HG03175 (cell line): ENCODE measurements at regions not wholly inside any gene's neighbourhood (a gene's known extent, or its start where the extent isn't known, plus 50 kb on each side); places are given as distances from the start of the nearest gene placed in this dataset.
"Not testable (repeated sequence)": the region's sequence is repeated elsewhere in the genome, so short reads cannot be mapped to it uniquely, and the experiment has no call there.

Experiments
- ATAC-seq: cut with Tn5 transposase; IDR thresholded peaks from one replicate; pipeline ENCODE4 v1.9.1; 2021; ENCODE audit warnings: mild to moderate bottlenecking, moderate library complexity; ENCODE audit not compliant: unreplicated experiment

DNA sequence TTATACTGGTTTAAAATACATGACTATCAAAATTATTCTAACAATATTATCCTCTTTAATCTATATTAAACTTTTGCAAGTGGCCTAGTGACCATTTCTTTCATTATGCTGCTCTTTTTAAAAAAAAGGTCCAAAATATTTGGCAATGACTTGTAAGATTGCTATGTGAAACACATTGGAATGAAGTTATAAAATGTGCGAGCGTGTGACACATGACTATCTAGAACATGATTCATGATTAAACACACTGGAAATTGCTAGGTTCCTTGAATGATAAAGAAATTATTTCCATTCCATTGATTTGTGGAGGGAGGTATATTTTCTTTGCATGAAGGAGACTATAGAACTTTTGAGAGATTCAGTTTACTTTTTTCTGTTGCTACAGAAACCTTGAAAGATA is 739.1 kb downstream of the DIAPH3 start:
- no peak for ATAC-seq

- ATAC-seq: no peak
Observed at GRCh38 chr13:59425211-59425741, 738.5 kb downstream of the DIAPH3 start.

- no peak for ATAC-seq
Observed at GRCh38 chr13:59435024-59435423, 728.7 kb downstream of the DIAPH3 start.

GRCh38 chr13:59437544-59438301 is 726.0 kb downstream of the DIAPH3 start:
- ATAC-seq: no peak

DNA sequence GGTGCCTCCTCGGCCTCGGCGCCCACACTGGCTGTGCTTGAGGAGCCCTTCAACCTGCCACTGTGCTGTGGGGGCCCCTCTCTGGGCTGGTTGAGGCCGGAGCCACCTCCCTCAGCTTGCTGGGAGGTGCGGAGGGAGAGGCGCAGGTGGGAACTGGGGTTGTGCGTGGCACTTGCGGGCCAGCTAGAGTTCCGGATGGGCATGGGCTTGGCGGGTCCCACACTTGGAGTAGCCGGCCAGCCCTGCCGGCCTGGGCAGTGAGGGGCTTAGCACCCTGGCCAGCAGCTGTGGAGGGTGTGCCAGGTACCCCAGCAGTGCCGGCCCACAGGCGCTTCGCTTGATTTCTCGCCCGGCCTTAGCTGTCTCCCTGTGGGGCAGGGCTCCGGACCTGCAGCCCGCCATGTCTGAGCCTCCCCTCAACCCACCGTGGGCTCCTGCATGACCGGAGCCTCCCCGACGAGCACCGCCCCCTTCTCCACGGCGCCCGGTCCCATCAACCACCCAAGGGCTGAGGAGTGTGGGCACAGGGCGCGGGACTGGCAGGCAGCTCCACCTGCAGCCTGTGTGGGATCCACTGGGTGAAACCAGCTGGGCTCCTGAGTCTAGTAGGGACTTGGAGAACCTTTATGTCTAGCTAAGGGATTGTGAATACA is 723.8 kb downstream of the DIAPH3 start:
- no peak for ATAC-seq

- ATAC-seq: not testable (repeated sequence)
Observed at GRCh38 chr13:59441068-59441467, 722.7 kb downstream of the DIAPH3 start.

DNA sequence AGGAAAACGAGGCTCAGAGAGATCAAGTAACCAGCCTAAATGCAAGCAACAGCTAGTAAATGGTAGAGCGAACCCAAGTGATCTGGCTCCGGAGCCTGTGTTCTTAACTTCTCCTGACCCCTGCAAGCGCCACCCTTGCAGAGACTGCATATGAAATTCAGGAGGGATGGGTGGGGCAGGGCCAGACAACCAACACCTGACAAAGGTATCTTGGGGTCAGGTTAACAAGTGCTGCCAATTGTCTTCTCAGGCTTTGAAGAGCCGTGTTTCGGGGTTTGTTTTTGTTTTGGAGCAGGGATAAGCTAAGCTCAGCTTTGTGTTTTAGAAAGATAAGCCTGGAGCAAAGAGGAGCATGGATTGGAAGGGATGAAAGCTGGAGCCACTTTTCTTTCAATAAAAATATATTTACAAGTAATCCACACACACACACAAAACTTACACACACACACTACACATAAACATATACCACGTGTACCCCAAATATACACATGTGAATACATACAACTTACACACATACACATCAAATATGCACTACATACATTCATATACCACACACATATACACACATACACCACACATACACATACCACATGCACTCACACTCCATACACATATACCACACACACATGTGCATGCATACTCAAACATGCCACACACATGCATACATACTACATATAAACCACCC is 722.0 kb downstream of the DIAPH3 start:
- ATAC-seq: no peak

DNA sequence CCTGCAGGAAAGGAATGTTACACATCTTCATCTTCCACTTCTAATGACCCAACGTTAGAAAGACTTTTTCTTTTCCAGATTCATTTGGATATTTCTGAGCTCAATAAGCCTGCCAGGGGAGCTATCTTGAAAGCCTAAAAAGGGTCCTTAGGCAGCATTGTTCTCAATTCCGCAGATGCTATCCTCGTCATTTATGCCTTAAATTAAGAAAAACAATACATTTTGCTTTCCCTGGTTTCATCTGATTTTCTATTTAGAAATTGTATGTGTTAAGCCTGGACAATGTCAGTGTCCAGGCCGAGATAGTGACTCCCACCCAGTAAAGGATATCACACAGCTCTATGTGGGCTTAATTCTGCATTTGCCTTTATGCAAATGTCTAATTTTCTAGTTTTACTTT is 721.3 kb downstream of the DIAPH3 start:
- ATAC-seq: no peak

GRCh38 chr13:59442944-59443486 is 720.7 kb downstream of the DIAPH3 start:
- no peak for ATAC-seq

DNA sequence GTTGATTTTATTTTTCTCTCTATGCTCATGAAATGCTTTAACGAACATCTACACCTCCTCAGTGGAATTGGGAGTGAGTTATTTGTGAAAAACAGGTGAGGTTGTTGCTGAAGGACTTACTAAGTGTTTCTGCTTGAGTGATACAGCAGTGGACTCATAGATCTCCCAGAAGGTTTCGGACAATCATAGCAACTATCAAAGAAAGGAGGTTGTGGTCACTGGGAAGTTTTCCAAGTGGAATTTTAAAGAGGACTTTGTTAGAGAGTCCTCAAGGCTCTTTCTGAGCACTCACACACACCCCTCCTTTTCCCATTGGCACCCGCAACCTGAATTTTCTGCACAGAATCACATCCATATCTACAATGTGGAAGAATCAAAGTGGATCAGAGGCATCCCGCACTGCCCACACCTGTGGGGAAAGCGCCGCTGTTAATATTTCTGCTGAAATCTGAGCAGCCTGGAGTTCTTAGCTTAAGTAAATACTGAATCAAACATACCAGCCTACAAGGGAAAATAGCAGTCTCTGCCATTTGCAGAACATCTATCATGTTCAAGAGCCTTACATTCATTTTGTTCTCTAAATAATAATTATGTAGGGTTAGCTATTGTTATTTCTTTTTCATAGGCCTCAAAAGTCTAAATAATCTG is 719.4 kb downstream of the DIAPH3 start:
- ATAC-seq: no peak

GRCh38 chr13:59445812-59446211 is 717.9 kb downstream of the DIAPH3 start:
- no peak for ATAC-seq

- ATAC-seq: no peak
Observed at GRCh38 chr13:59446391-59446790, 717.3 kb downstream of the DIAPH3 start.

- ATAC-seq: no peak
Observed at GRCh38 chr13:59447031-59447430, 716.7 kb downstream of the DIAPH3 start.

DNA sequence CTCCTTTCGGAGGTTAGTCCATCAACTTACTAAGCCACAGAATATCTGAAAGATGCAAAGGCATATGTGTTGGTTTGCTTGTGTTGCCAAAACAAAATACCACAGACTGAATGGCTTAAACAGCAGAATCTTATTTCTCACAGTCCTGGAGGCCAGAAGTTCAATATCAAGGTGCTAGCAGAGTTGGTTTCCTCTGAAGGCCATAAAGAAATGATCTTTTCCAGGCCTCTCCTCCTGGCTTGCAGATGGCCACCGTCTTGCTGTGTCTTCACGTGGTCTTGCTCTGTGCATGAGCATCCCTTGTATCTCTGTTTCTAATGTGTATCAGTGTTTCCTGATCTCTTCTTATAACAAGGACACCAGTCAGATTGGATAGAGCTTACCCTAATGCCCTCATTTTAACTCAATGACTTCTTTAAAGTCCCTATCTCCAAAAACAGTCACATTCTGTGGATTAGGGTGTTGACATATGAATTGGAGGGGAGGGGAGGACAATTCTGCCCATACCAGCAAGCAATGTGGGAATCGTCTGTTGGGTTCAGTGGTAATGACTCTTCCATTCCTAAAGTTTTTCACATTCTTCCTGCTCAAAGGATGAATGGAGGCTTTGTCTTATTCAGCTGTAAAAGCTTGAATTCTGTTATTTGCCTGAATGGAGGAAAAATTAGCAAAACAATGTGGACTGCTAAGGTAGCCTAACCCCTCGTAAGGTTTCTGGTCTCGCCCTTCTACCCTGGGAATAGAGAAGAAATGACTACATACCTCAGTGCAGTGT is 715.7 kb downstream of the DIAPH3 start:
- ATAC-seq: no peak

DNA sequence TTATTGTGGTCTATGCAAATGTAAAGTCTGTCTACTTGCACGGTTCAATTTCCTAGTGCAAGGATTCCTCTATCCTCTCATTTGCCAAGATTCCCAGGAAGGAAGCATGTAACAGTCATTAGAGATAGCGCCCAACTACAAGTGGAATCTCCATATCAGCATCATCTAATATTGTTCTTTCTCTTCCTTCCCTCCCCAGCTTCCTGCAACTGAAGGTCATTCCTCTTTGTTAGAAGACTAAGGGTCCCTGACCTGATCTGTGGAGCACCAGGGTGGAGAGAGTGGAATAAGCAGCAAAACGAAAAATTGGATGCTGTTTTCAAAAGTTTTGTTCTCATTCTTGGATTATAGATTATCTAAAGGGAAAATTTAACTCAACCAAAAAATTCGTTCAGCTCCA is 714.0 kb downstream of the DIAPH3 start:
- no peak for ATAC-seq

DNA sequence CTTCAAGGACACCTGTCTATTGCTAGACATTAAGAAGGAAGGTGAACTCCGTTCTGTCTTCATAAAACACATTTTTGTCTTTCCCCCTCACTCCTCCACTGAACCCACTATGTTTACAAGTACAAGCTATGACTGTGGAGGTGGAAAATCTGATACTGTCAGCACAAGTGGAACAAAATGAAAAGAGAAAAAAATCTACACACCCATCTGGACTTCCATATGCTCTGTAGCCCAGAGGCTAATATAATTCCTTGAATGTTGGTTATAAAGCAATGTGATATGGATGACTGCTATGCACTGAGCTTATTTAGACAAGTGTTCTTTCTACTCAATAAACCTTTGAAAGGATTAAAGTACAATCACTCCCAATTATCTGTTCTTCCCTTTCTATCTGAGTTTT is 713.5 kb downstream of the DIAPH3 start:
- no peak for ATAC-seq

- ATAC-seq: no peak
Observed at GRCh38 chr13:59451236-59451635, 712.5 kb downstream of the DIAPH3 start.

- ATAC-seq: no peak
Observed at GRCh38 chr13:59452189-59452890, 711.4 kb downstream of the DIAPH3 start.

DNA sequence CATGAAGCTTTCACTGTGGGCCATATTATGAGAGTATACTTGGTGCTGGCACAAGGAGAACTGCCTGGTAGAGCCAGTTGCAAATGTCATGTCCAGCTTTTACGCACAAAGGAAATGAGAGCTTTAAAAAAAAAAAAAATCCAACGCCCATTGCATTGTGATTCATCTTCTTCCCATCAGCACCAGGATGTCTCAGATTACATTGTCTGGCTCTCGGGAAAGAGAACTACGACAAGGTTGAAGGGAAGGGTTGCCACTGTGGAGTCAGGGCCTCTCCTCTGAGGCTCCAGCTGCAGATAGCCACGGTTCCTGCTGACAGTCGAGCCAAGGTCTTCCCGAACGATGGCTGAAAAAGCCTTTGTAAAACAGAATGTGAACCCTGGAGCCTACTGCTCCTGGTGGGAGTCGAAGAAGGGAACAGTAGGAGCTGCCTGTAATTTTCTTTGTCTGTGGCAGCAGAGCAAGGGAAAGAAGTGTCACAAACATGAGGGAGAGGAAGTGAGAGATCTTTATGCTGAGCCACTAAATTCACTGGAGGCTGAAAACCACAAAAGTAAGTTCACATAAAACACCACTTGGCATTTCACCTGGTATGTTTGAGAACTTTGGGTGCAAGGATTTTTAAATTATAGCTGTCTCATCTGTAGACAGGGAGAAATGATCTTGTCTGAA is 704.7 kb downstream of the DIAPH3 start:
- no peak for ATAC-seq
